ENCODE measurements at regions not wholly inside any gene's neighbourhood (a gene's known extent, or its start where the extent isn't known, plus 50 kb on each side); places are given as distances from the start of the nearest gene placed in this dataset.

DNA sequence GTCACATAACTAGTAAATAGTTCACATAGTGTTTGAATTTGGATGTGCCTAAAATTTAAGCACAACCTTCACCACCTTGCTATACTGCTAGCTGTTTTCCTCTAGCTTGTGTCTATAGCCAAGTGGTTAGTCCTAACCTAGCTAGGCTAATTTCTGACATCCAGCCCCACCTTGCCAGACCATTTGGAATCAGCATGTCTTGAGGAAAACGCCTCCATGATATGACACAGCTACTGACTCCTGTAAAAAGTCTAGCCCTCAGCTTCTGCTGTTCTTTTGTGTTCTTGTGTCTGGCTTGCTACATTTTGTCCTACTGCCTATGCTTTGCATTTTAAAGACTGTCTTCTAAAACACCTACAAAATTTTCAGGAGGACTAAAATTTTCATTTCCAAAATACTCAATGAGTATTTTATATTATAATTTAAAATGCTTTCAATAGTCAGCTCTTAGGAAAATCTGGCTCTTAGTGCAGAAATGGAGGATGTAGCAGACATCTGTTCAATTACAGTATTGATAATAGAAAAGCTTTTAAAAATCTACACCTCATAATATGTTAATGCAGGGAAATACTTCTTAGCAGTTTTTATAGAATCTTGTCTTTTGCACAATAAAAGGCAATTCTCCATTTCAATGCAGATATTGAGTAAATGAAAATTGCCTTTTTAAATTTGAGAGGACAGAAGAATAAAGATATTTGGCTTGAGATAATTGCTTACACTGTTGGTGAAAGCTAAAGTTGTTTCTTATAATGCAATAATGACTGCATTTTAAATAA, 160.8 kb upstream of the APP start:
- Histone ChIP-seq H3K27ac (ENCODE audit: low read length) (no peak overlapping the region), H2AFZ (ENCODE audit: low read length) (no peak overlapping the region), H4K20me1 (ENCODE audit: low read length) (no peaks in the 10 kb centered on the region), H3K9me3 (ENCODE audit: low read length) (no peaks in the 10 kb centered on the region), H3K4me2 (ENCODE audit: low read length) (no peak overlapping the region), H3F3A (ENCODE audit: low read length, unreplicated experiment) (no peaks in the 10 kb centered on the region), H3K36me3 (ENCODE audit: low read depth, low read length) (no peaks in the 10 kb centered on the region), H3K27me3 (ENCODE audit: low read length) (no peaks in the 10 kb centered on the region), H3K4me1 (ENCODE audit: insufficient read depth, low read length) (no peaks in the 10 kb centered on the region), H3K9me2 (replicated peaks; ENCODE audit: low read length) (no peaks in the 10 kb centered on the region), H3K79me2 (ENCODE audit: low read length) (no peaks in the 10 kb centered on the region), H3K4me3 (ENCODE audit: low read length) (no peak overlapping the region), H3K9ac (ENCODE audit: low read length) (no peak overlapping the region)
- ChIA-PET POLR2A (ENCODE audit: unreplicated experiment) (no interaction called here), CTCF (no interaction called here)
- TF ChIP-seq EZH2phosphoT487 (IDR thresholded peaks at IDR 0.05; ENCODE audit: borderline replicate concordance, low read length), result no peak
- no peak for TF ChIP-seq EZH2 (IDR thresholded peaks at IDR 0.05; ENCODE audit: low read length, unreplicated experiment)
- TF ChIP-seq, protein P1, sequence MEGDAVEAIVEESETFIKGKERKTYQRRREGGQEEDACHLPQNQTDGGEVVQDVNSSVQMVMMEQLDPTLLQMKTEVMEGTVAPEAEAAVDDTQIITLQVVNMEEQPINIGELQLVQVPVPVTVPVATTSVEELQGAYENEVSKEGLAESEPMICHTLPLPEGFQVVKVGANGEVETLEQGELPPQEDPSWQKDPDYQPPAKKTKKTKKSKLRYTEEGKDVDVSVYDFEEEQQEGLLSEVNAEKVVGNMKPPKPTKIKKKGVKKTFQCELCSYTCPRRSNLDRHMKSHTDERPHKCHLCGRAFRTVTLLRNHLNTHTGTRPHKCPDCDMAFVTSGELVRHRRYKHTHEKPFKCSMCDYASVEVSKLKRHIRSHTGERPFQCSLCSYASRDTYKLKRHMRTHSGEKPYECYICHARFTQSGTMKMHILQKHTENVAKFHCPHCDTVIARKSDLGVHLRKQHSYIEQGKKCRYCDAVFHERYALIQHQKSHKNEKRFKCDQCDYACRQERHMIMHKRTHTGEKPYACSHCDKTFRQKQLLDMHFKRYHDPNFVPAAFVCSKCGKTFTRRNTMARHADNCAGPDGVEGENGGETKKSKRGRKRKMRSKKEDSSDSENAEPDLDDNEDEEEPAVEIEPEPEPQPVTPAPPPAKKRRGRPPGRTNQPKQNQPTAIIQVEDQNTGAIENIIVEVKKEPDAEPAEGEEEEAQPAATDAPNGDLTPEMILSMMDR (conservative IDR thresholded peaks at IDR 0.05; ENCODE audit: low read depth, low read length), result no peak
- no TSS peak for BruUV-seq (replicated peaks)
- intact Hi-C loops (cut with micrococcal nuclease), result no loop called here
- ATAC-seq (no peak), DNase-seq (no peak)

DNA sequence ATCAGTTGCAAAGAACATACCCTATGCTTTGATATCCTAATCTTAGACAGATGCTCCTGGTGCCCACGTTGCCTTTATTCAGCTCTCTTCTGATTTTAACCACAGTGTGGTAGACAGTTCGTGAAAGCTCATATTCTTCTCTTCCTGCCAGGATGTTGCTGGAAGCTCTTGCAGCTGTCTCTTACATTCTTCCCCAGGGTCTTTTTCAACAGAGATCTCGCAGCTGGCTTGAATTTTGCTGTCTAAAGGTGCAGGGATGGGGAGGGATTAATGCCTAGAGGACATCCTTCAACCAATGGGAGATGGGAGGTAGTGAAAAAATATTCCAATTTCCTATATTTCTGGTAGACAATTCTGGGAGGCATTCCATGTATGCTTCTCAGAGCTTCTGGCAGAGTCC, 150.0 kb upstream of the APP start:
- Histone ChIP-seq H3F3A (ENCODE audit: low read length, unreplicated experiment) (no peaks in the 10 kb centered on the region), H3K4me2 (ENCODE audit: low read length) (no peak overlapping the region), H3K9ac (ENCODE audit: low read length) (no peak overlapping the region), H3K4me1 (ENCODE audit: insufficient read depth, low read length) (no peaks in the 10 kb centered on the region), H3K4me3 (ENCODE audit: low read length) (no peak overlapping the region), H3K9me2 (replicated peaks; ENCODE audit: low read length) (no peaks in the 10 kb centered on the region), H2AFZ (ENCODE audit: low read length) (no peak overlapping the region), H3K79me2 (ENCODE audit: low read length) (no peaks in the 10 kb centered on the region), H3K27ac (ENCODE audit: low read length) (no peak overlapping the region), H4K20me1 (ENCODE audit: low read length) (no peaks in the 10 kb centered on the region), H3K27me3 (ENCODE audit: low read length) (no peaks in the 10 kb centered on the region), H3K36me3 (ENCODE audit: low read depth, low read length) (no peaks in the 10 kb centered on the region), H3K9me3 (ENCODE audit: low read length) (no peaks in the 10 kb centered on the region)
- ChIA-PET POLR2A (ENCODE audit: unreplicated experiment) (no interaction called here), CTCF (no interaction called here)
- no peak for ATAC-seq
- intact Hi-C loops (cut with micrococcal nuclease), result no loop called here
- BruUV-seq (replicated peaks), result no TSS peak
- no peak for DNase-seq
- TF ChIP-seq, protein P1 (conservative IDR thresholded peaks at IDR 0.05; ENCODE audit: low read depth, low read length), result no peak
- TF ChIP-seq EZH2 (IDR thresholded peaks at IDR 0.05; ENCODE audit: low read length, unreplicated experiment) (no peak), EZH2phosphoT487 (IDR thresholded peaks at IDR 0.05; ENCODE audit: borderline replicate concordance, low read length) (no peak)

DNA sequence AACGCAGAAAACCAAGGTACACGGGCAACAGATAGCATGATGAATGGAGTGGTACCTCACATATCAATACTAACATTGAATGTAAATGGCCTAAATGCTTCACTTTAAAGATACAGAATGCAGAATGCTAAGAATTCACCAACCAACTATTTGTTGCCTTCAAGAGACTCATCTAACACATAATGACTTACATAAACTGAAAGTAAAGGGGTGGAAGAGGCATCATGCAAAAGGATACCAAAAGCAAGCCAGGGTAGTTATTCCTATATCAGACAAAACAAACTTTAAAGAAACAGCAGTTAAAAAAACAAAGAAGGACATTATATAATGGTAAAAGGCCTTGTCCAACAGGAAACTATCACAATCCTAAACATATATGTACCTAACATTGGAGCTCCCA, 137.1 kb upstream of the APP start:
- intact Hi-C loops (cut with micrococcal nuclease), result no loop called here
- H4K20me1 ChIP-seq (ENCODE audit: low read length), result no peaks in the 10 kb centered on the region
- CTCF ChIA-PET, result interaction anchor here (0.6 kb wide), 1 partner anchor 10 kb away, joined by 3 read pairs; no protein-coding TSS in a partner anchor
- TF ChIP-seq EZH2phosphoT487 (IDR thresholded peaks at IDR 0.05; ENCODE audit: borderline replicate concordance, low read length) (no peak), EZH2 (IDR thresholded peaks at IDR 0.05; ENCODE audit: low read length, unreplicated experiment) (no peak)
- TF ChIP-seq, protein P1 (conservative IDR thresholded peaks at IDR 0.05; ENCODE audit: low read depth, low read length), result no peak
- DNase-seq (no peak), ATAC-seq (no peak)
- no peak overlapping the region for H3K9ac ChIP-seq (ENCODE audit: low read length)
- no peaks in the 10 kb centered on the region for H3K9me2 ChIP-seq (replicated peaks; ENCODE audit: low read length)
- H3K27ac ChIP-seq (ENCODE audit: low read length), result no peak overlapping the region
- no peaks in the 10 kb centered on the region for H3K4me1 ChIP-seq (ENCODE audit: insufficient read depth, low read length)
- H3K36me3 ChIP-seq (ENCODE audit: low read depth, low read length), result no peaks in the 10 kb centered on the region
- no peaks in the 10 kb centered on the region; the same call in 1 of the 2 replicates for H3K9me3 ChIP-seq (ENCODE audit: low read length)
- H3F3A ChIP-seq (ENCODE audit: low read length, unreplicated experiment), result no peaks in the 10 kb centered on the region
- no peak overlapping the region for H3K4me2 ChIP-seq (ENCODE audit: low read length)
- POLR2A ChIA-PET (ENCODE audit: unreplicated experiment), result no interaction called here
- H3K27me3 ChIP-seq (ENCODE audit: low read length), result no peaks in the 10 kb centered on the region
- no peak overlapping the region for H2AFZ ChIP-seq (ENCODE audit: low read length)
- no peaks in the 10 kb centered on the region for H3K79me2 ChIP-seq (ENCODE audit: low read length)
- no peak overlapping the region for H3K4me3 ChIP-seq (ENCODE audit: low read length)
- BruUV-seq (replicated peaks), result no TSS peak
